MM.1S (cell line): ENCODE measurements at regions not wholly inside any gene's neighbourhood (a gene's known extent, or its start where the extent isn't known, plus 50 kb on each side); places are given as distances from the start of the nearest gene placed in this dataset.

Experiments used
- DNase-seq: peaks from one replicate; pipeline ENCODE4 v3.0.0-alpha.2; 2015
- H2AFZ ChIP-seq: fragments of 300-600 bp; sonication (generic); 2 replicates; pipeline ENCODE4 v1.6.0; 2016; ENCODE audit warnings: antibody characterized with exemption, low read length
- H3F3A ChIP-seq: fragments of 300-600 bp; sonication (generic); 2 replicates; pipeline ENCODE4 v1.6.1; 2016; ENCODE audit warnings: mild to moderate bottlenecking, antibody characterized with exemption, low read length, moderate library complexity, mixed read lengths; ENCODE audit not compliant: insufficient read depth
- H3K27ac ChIP-seq: fragments of 300-600 bp; sonication (generic); 2 replicates; pipeline ENCODE4 v1.5.1; 2016; ENCODE audit warnings: mild to moderate bottlenecking, low read length
- H3K27me3 ChIP-seq: fragments of 300-600 bp; sonication (generic); replicated peaks from 2 replicates; pipeline ENCODE4 v1.6.0; 2016; ENCODE audit warnings: low read length; ENCODE audit not compliant: insufficient read depth
- H3K36me3 ChIP-seq: fragments of 300-600 bp; sonication (generic); replicated peaks from 2 replicates; pipeline ENCODE4 v1.6.1; 2016; ENCODE audit warnings: mild to moderate bottlenecking, low read length, mixed read lengths; ENCODE audit not compliant: insufficient read depth
- H3K4me1 ChIP-seq: fragments of 300-600 bp; sonication (generic); 2 replicates; pipeline ENCODE4 v1.6.1; 2016; ENCODE audit warnings: low read length, mixed read lengths
- H3K4me2 ChIP-seq: fragments of 300-600 bp; sonication (generic); 2 replicates; pipeline ENCODE4 v1.6.0; 2016; ENCODE audit warnings: low read depth, low read length
- H3K4me3 ChIP-seq: fragments of 300-600 bp; sonication (generic); 2 replicates; pipeline ENCODE4 v1.5.1; 2016; ENCODE audit warnings: low read length, mixed read lengths
- H3K79me2 ChIP-seq: fragments of 300-600 bp; sonication (generic); 2 replicates; pipeline ENCODE4 v1.6.1; 2016; ENCODE audit warnings: mixed run types, low read length, mixed read lengths
- H3K9ac ChIP-seq: fragments of 300-600 bp; sonication (generic); 2 replicates; pipeline ENCODE4 v1.6.1; 2016; ENCODE audit warnings: low read length, mixed read lengths
- H3K9me2 ChIP-seq: fragments of 300-600 bp; sonication (generic); replicated peaks from 2 replicates; pipeline ENCODE4 v1.6.1; 2016; ENCODE audit warnings: mild to moderate bottlenecking, low read length, mixed read lengths; ENCODE audit not compliant: insufficient read depth
- H3K9me3 ChIP-seq: fragments of 300-600 bp; sonication (generic); replicated peaks from 2 replicates; pipeline ENCODE4 v1.6.1; 2016; ENCODE audit warnings: mild to moderate bottlenecking, low read length, mixed read lengths; ENCODE audit not compliant: insufficient read depth
- H4K20me1 ChIP-seq: fragments of 300-600 bp; sonication (generic); 2 replicates; pipeline ENCODE4 v1.6.1; 2016; ENCODE audit warnings: mild to moderate bottlenecking, low read length, moderate library complexity, mixed read lengths; ENCODE audit not compliant: insufficient read depth
- CTCF ChIP-seq: fragments of 300-600 bp; sonication (generic); IDR thresholded peaks from 2 replicates; pipeline ENCODE4 v1.5.1; 2016; ENCODE audit warnings: antibody characterized with exemption, low read length, mixed read lengths
- EZH2 ChIP-seq: fragments of 300-600 bp; sonication (generic); optimal IDR thresholded peaks from 2 replicates; pipeline ENCODE3; 2017; ENCODE audit warnings: low read depth, mild to moderate bottlenecking, antibody characterized with exemption, low read length, mixed read lengths
- EZH2phosphoT487 ChIP-seq: fragments of 300-600 bp; sonication (generic); IDR thresholded peaks from 2 replicates; pipeline ENCODE4 v1.6.1; 2018; ENCODE audit warnings: antibody characterized with exemption, low read length

DNA sequence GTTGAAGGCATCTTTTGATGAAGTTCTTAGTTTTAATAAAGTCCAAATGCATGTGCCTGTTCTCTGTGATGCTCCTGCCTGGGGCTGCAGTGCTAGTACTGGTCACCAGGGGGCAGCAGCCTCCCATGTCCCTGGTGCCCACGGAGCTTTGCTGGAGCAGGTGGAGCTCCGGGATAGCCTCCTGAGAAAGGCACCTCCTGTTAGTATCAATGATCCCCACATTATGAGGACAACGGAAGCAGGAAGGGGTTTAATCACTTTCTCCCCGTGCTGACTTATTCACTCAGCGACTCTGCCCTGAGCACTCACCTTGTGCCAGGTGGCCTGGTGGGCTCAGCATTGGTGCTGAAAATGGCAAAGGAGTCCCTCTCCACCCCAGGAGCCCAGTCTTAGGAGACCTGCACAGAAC is 123.0 kb upstream of the PZP start:
- H3K4me2 ChIP-seq, result no peak overlapping the region
- no peaks in the 10 kb centered on the region for H3K36me3 ChIP-seq
- no peaks in the 10 kb centered on the region for H4K20me1 ChIP-seq
- no peak overlapping the region for H3K27ac ChIP-seq
- no peaks in the 10 kb centered on the region for H3K79me2 ChIP-seq
- no peak overlapping the region for H3K4me3 ChIP-seq
- no peaks in the 10 kb centered on the region for H3K9me3 ChIP-seq
- no peak overlapping the region for H2AFZ ChIP-seq
- H3K9ac ChIP-seq, result no peak overlapping the region
- no peaks in the 10 kb centered on the region for H3K9me2 ChIP-seq
- TF ChIP-seq CTCF (peak; percentile 99), EZH2phosphoT487 (no peak)
- H3K4me1 ChIP-seq, result peaks cover 4% of the 10 kb centered on the region; the same call in 1 of the 2 replicates
- no peaks in the 10 kb centered on the region for H3K27me3 ChIP-seq
- DNase-seq, result peak; percentile 59
- H3F3A ChIP-seq, result no peaks in the 10 kb centered on the region

DNA sequence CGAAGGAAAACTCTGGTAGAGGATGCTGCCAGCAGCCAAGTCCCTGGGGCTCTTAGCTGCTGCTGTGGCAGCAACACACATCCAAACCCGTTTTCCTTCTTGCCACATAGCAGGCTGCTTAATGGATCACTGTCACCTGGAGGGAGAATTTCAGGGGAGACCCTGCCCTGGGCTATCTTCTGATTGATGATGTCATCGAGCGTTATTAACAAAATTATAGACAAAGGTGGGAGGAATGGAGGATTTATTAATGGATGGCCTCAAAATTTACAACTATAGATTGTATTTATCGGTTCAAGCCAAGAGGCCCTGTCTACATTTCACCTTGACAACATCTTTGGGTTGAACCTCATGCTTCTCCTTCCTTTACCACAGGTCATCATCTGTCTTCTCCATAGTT is 120.8 kb upstream of the PZP start:
- no peaks in the 10 kb centered on the region for H3K79me2 ChIP-seq

DNA sequence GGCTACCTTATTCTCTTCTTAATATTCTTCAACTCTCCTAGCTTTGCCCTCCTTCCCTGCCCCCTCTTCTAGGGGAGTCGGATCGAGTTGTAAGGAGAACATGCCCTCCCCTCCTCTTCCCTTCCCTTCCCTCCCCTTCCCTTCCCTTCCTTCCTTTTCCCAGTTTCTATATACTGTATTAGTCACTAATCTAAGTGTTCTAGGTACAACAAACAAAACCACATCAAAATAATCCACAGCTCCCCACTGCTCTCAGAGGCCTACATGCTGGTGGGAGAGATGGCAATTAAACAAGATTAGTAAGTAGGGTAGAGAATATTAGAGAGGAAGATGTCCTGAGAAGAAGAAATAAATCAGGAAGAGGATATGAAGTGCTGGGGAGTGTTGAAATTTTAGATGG is 119.9 kb upstream of the PZP start:
- no peaks in the 10 kb centered on the region for H3K36me3 ChIP-seq
- TF ChIP-seq EZH2phosphoT487 (no peak), CTCF (no peak), EZH2 (no peak)
- H3K9me2 ChIP-seq, result no peaks in the 10 kb centered on the region
- H3K79me2 ChIP-seq, result no peaks in the 10 kb centered on the region
- no peaks in the 10 kb centered on the region for H3K9me3 ChIP-seq
- H3K9ac ChIP-seq, result no peak overlapping the region
- no peaks in the 10 kb centered on the region for H4K20me1 ChIP-seq
- H3F3A ChIP-seq, result no peaks in the 10 kb centered on the region
- DNase-seq, result no peak
- H3K4me2 ChIP-seq, result no peak overlapping the region
- H3K27ac ChIP-seq, result no peak overlapping the region
- H2AFZ ChIP-seq, result no peak overlapping the region
- peaks cover 4% of the 10 kb centered on the region; the same call in 1 of the 2 replicates for H3K4me1 ChIP-seq
- no peaks in the 10 kb centered on the region for H3K27me3 ChIP-seq
- no peak overlapping the region for H3K4me3 ChIP-seq

More for the DNA sequence above, 120.8 kb upstream of the PZP start:
- H3K4me1 ChIP-seq, result peaks cover 4% of the 10 kb centered on the region; the same call in 1 of the 2 replicates
- H2AFZ ChIP-seq, result no peak overlapping the region
- H3F3A ChIP-seq, result no peaks in the 10 kb centered on the region
- no peak overlapping the region for H3K4me2 ChIP-seq
- no peak overlapping the region for H3K4me3 ChIP-seq
- H3K9ac ChIP-seq, result no peak overlapping the region
- TF ChIP-seq CTCF (no peak), EZH2 (no peak), EZH2phosphoT487 (no peak)
- no peak overlapping the region for H3K27ac ChIP-seq
- no peaks in the 10 kb centered on the region for H3K9me2 ChIP-seq
- H4K20me1 ChIP-seq, result no peaks in the 10 kb centered on the region
- no peaks in the 10 kb centered on the region for H3K36me3 ChIP-seq
- H3K9me3 ChIP-seq, result no peaks in the 10 kb centered on the region
- no peaks in the 10 kb centered on the region for H3K27me3 ChIP-seq
- DNase-seq, result no peak
